GOT3 (cell line): ENCODE measurements at regions not wholly inside any gene's neighbourhood (a gene's known extent, or its start where the extent isn't known, plus 50 kb on each side); places are given as distances from the start of the nearest gene placed in this dataset.

Experiments used
- DNase-seq: peaks from one replicate; lab custom pipeline; 2025; ENCODE audit warnings: mixed read lengths; lab: John Stamatoyannopoulos, UW

GRCh38 chr13:21318891-21319532 is 140.1 kb downstream of the ZDHHC20 start:
- no peak for DNase-seq

- no peak for DNase-seq
Observed at GRCh38 chr13:21319869-21320641, 139.0 kb downstream of the ZDHHC20 start.

GRCh38 chr13:21320642-21321034 is 138.5 kb downstream of the ZDHHC20 start:
- no peak for DNase-seq

GRCh38 chr13:21321269-21321668 is 137.8 kb downstream of the ZDHHC20 start:
- no peak for DNase-seq

GRCh38 chr13:21322327-21322965 is 136.7 kb downstream of the ZDHHC20 start:
- no peak for DNase-seq
